ENCODE measurements at regions not wholly inside any gene's neighbourhood (a gene's known extent, or its start where the extent isn't known, plus 50 kb on each side); places are given as distances from the start of the nearest gene placed in this dataset.

DNA sequence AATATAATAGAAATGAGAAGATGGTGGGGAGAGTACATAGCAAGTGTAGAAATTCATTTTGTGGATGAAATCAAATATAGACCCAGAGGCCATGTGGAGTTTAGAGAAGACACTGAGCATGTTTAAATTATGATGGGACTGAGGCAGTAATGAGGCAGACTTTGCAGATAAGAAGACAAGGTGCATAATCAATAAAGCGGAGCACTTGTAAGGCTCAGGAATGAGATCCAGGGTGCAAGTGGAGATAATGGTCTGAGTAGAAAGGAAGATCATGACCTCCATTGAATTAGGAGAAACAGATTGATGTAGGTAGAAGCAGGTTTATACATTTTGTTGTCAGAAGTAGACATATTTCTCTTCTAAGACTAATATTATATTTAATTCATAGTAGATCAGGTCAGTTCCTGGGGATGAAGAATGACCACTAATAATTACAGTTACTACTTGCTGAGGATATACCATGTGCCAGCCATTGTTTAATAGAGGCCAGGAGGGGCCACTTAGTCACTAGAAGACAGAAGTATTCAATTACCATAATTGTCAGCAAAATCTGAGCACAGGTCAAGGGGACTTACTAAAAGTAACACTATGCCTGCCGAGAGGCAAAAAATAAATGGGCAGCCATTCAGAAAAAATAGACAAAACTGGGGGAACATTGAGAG lies 479.8 kb downstream of the DNAH5 start (continued):
- TF ChIP-seq, protein P1, sequence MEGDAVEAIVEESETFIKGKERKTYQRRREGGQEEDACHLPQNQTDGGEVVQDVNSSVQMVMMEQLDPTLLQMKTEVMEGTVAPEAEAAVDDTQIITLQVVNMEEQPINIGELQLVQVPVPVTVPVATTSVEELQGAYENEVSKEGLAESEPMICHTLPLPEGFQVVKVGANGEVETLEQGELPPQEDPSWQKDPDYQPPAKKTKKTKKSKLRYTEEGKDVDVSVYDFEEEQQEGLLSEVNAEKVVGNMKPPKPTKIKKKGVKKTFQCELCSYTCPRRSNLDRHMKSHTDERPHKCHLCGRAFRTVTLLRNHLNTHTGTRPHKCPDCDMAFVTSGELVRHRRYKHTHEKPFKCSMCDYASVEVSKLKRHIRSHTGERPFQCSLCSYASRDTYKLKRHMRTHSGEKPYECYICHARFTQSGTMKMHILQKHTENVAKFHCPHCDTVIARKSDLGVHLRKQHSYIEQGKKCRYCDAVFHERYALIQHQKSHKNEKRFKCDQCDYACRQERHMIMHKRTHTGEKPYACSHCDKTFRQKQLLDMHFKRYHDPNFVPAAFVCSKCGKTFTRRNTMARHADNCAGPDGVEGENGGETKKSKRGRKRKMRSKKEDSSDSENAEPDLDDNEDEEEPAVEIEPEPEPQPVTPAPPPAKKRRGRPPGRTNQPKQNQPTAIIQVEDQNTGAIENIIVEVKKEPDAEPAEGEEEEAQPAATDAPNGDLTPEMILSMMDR (IDR thresholded peaks at IDR 0.05; ENCODE audit: control extremely low read depth in 1 of 3, insufficient read depth in 1 of 3, low read depth in 1 of 3, low read length in 3 of 3), result no peak
- TF ChIP-seq ASH2L (IDR thresholded peaks at IDR 0.05; ENCODE audit: low read length), result no peak
- TF ChIP-seq ZNF274 (IDR thresholded peaks at IDR 0.05; ENCODE audit: borderline replicate concordance, extremely low read depth, low read length), result no peak
- TF ChIP-seq JUN (IDR thresholded peaks at IDR 0.05; ENCODE audit: low read depth, low read length), result no peak

Measured in H1 (cell line).